Vagina (tissue), 2 donors: ENCODE measurements at regions not wholly inside any gene's neighbourhood (a gene's known extent, or its start where the extent isn't known, plus 50 kb on each side); places are given as distances from the start of the nearest gene placed in this dataset.

Experiments
- CTCF ChIP-seq, 3 experiments: fragments of 450-650 bp in 2 of 3; fragments of 200-600 bp in 1 of 3; sonication (generic) in 1 of 3; IDR thresholded peaks; one replicate each; pipeline ENCODE4 v1.5.1; 2017 to 2019; ENCODE audit warnings: antibody characterized with exemption in 3 of 3, mild to moderate bottlenecking in 2 of 3, moderate library complexity in 2 of 3
- POLR2A ChIP-seq, 2 donors: fragments of 450-650 bp; IDR thresholded peaks; one replicate each; pipeline ENCODE4 v1.6.1; 2017; ENCODE audit warnings: antibody characterized with exemption in 2 of 2, mild to moderate bottlenecking in 2 of 2, moderate library complexity in 2 of 2
- POLR2AphosphoS5 ChIP-seq, 2 donors: sonication (generic); formaldehyde crosslinking; IDR thresholded peaks; one replicate each; pipeline ENCODE4 v1.9.0; 2017; ENCODE audit warnings: antibody characterized with exemption in 2 of 2, mild to moderate bottlenecking in 2 of 2, low read depth in 1 of 2; ENCODE audit not compliant: insufficient read depth in 1 of 2

- no peak for TF ChIP-seq CTCF (IDR thresholded peaks at IDR 0.05)
- TF ChIP-seq POLR2AphosphoS5 (IDR thresholded peaks at IDR 0.05; ENCODE audit: insufficient read depth in 1 of 2, low read depth in 1 of 2): no peak
- TF ChIP-seq POLR2A (IDR thresholded peaks at IDR 0.05): no peak
These were observed 359.1 kb downstream of the BARHL2 start for GRCh38 chr1:90357995-90358394.
